ENCODE measurements at regions not wholly inside any gene's neighbourhood (a gene's known extent, or its start where the extent isn't known, plus 50 kb on each side); places are given as distances from the start of the nearest gene placed in this dataset.
"Not testable (repeated sequence)": the region's sequence is repeated elsewhere in the genome, so short reads cannot be mapped to it uniquely, and the experiment has no call there.

GRCh38 chr7:69445541-69445940 lies 152.7 kb upstream of the AUTS2 start:
- H3K27ac ChIP-seq (ENCODE audit: low read length), result no peak overlapping the region
- no peaks in the 10 kb centered on the region for H3K36me3 ChIP-seq (ENCODE audit: control insufficient read depth, insufficient read depth, low read length)
- Mint-ChIP-seq H3K27me3 (ENCODE audit: low read depth in 2 of 2) (peaks cover 0 to 5% of the 10 kb centered on the region in 2 donors), H3K4me3 (no peak overlapping the region), H3K36me3 (no peaks in the 10 kb centered on the region), H3K27ac (no peak overlapping the region), H3K4me1 (no peaks in the 10 kb centered on the region), H3K9me3 (no peaks in the 10 kb centered on the region)
- ATAC-seq (no peak), DNase-seq (no peak)
- no peak for TF ChIP-seq CTCF (IDR thresholded peaks at IDR 0.05)
- no peak overlapping the region for H3K4me3 ChIP-seq (ENCODE audit: low read length)
- H3K27me3 ChIP-seq (ENCODE audit: control insufficient read depth, insufficient read depth, low read length), result no peaks in the 10 kb centered on the region
- H3K4me1 ChIP-seq (ENCODE audit: control insufficient read depth, insufficient read depth, low read length), result no peaks in the 10 kb centered on the region
- intact Hi-C loops (cut with micrococcal nuclease), result no loop called here
- WGBS (ENCODE audit: insufficient coverage), result 95% methylated on average over 11 of the region's 11 CpGs
- H3K9me3 ChIP-seq (ENCODE audit: control insufficient read depth, insufficient read depth, low read length), result no peaks in the 10 kb centered on the region

- H3K9me3 Mint-ChIP-seq; H3K9me3 ChIP-seq (ENCODE audit: control insufficient read depth, insufficient read depth, low read length); H3K27me3 Mint-ChIP-seq (ENCODE audit: low read depth in 2 of 2); intact Hi-C loops (cut with micrococcal nuclease); ATAC-seq; H3K4me1 Mint-ChIP-seq; H3K36me3 ChIP-seq (ENCODE audit: control insufficient read depth, insufficient read depth, low read length); H3K27me3 ChIP-seq (ENCODE audit: control insufficient read depth, insufficient read depth, low read length); H3K27ac ChIP-seq (ENCODE audit: low read length); H3K36me3 Mint-ChIP-seq; H3K4me3 Mint-ChIP-seq; H3K27ac Mint-ChIP-seq; DNase-seq; H3K4me1 ChIP-seq (ENCODE audit: control insufficient read depth, insufficient read depth, low read length); H3K4me3 ChIP-seq (ENCODE audit: low read length): not testable (repeated sequence)
- WGBS (ENCODE audit: insufficient coverage), result 93% methylated on average over 4 of the region's 7 CpGs
Observed at GRCh38 chr7:69446213-69446612, 152.1 kb upstream of the AUTS2 start.

- Histone ChIP-seq H3K4me1 (ENCODE audit: control insufficient read depth, insufficient read depth, low read length) (no peaks in the 10 kb centered on the region), H3K4me3 (ENCODE audit: low read length) (no peak overlapping the region), H3K27me3 (ENCODE audit: control insufficient read depth, insufficient read depth, low read length) (no peaks in the 10 kb centered on the region), H3K27ac (ENCODE audit: low read length) (no peak overlapping the region), H3K9me3 (ENCODE audit: control insufficient read depth, insufficient read depth, low read length) (no peaks in the 10 kb centered on the region), H3K36me3 (ENCODE audit: control insufficient read depth, insufficient read depth, low read length) (no peaks in the 10 kb centered on the region)
- H3K27ac Mint-ChIP-seq, result no peak overlapping the region
- no peaks in the 10 kb centered on the region for H3K4me1 Mint-ChIP-seq
- no peak for DNase-seq
- intact Hi-C loops (cut with micrococcal nuclease), result no loop called here
- H3K9me3 Mint-ChIP-seq, result no peaks in the 10 kb centered on the region
- 93% methylated on average over 14 of the region's 14 CpGs for WGBS (ENCODE audit: insufficient coverage)
- no peak for ATAC-seq
- H3K27me3 Mint-ChIP-seq (ENCODE audit: low read depth in 2 of 2), result peaks cover 0 to 5% of the 10 kb centered on the region in 2 donors
- H3K36me3 Mint-ChIP-seq, result no peaks in the 10 kb centered on the region
- TF ChIP-seq CTCF (IDR thresholded peaks at IDR 0.05), result no peak
- no peak overlapping the region for H3K4me3 Mint-ChIP-seq
Observed at GRCh38 chr7:69448071-69448470, 150.2 kb upstream of the AUTS2 start.

GRCh38 chr7:69450456-69450855 lies 147.8 kb upstream of the AUTS2 start:
- intact Hi-C loops (cut with micrococcal nuclease), result no loop called here
- Mint-ChIP-seq H3K4me1 (no peaks in the 10 kb centered on the region), H3K27me3 (ENCODE audit: low read depth in 2 of 2) (peaks cover 0 to 2% of the 10 kb centered on the region in 2 donors), H3K4me3 (no peak overlapping the region), H3K36me3 (no peaks in the 10 kb centered on the region), H3K27ac (no peak overlapping the region), H3K9me3 (no peaks in the 10 kb centered on the region)
- H3K9me3 ChIP-seq (ENCODE audit: control insufficient read depth, insufficient read depth, low read length), result no peaks in the 10 kb centered on the region
- H3K27ac ChIP-seq (ENCODE audit: low read length), result no peak overlapping the region
- ATAC-seq (no peak), DNase-seq (no peak)
- no peaks in the 10 kb centered on the region for H3K36me3 ChIP-seq (ENCODE audit: control insufficient read depth, insufficient read depth, low read length)
- no peaks in the 10 kb centered on the region for H3K27me3 ChIP-seq (ENCODE audit: control insufficient read depth, insufficient read depth, low read length)
- no peak for TF ChIP-seq CTCF (IDR thresholded peaks at IDR 0.05)
- H3K4me3 ChIP-seq (ENCODE audit: low read length), result no peak overlapping the region
- no peaks in the 10 kb centered on the region for H3K4me1 ChIP-seq (ENCODE audit: control insufficient read depth, insufficient read depth, low read length)
- 99% methylated on average over 5 of the region's 5 CpGs for WGBS (ENCODE audit: insufficient coverage)

Data from natural killer cell (primary cell).